ENCODE measurements at regions not wholly inside any gene's neighbourhood (a gene's known extent, or its start where the extent isn't known, plus 50 kb on each side); places are given as distances from the start of the nearest gene placed in this dataset.

GRCh38 chr12:24617471-24617870 lies 331.4 kb downstream of the BCAT1 start:
- DNase-seq (no peak), ATAC-seq (ENCODE audit: insufficient read depth, low FRiP score) (no peak)
- Histone ChIP-seq H3K9ac (ENCODE audit: insufficient read depth in 1 of 2, low read length in 2 of 2) (peak overlapping the region in 1 of 2 donors; percentile 3), H3K4me1 (ENCODE audit: control insufficient read depth in 5 of 5, insufficient read depth in 5 of 5, low read length in 5 of 5) (no peaks in the 10 kb centered on the region), H3K36me3 (ENCODE audit: control insufficient read depth in 4 of 4, insufficient read depth in 4 of 4, low read length in 4 of 4) (no peaks in the 10 kb centered on the region), H3K4me3 (no peak overlapping the region), H3K9me3 (ENCODE audit: control insufficient read depth in 4 of 4, insufficient read depth in 3 of 4, low read length in 3 of 4) (peaks cover 0 to 2% (median 0%) of the 10 kb centered on the region in 4 donors), H3K27ac (ENCODE audit: low read depth in 1 of 2, low read length in 1 of 2) (no peak overlapping the region), H3K27me3 (ENCODE audit: control insufficient read depth in 3 of 3, insufficient read depth in 3 of 3, low read length in 2 of 3) (no peaks in the 10 kb centered on the region)
- no peak for TF ChIP-seq CTCF (IDR thresholded peaks at IDR 0.05; ENCODE audit: control extremely low read depth, extremely low read depth)
- WGBS, 2 donors = 68 to 74% methylated on average over 5 of the region's 5 CpGs

- 84 to 99% methylated on average over 3 of the region's 3 CpGs for WGBS, 2 donors
- Histone ChIP-seq H3K9me3 (ENCODE audit: control insufficient read depth in 4 of 4, insufficient read depth in 3 of 4, low read length in 3 of 4) (peaks cover 0 to 3% (median 0%) of the 10 kb centered on the region in 4 donors), H3K36me3 (ENCODE audit: control insufficient read depth in 4 of 4, insufficient read depth in 4 of 4, low read length in 4 of 4) (no peaks in the 10 kb centered on the region), H3K4me3 (no peak overlapping the region), H3K9ac (ENCODE audit: insufficient read depth in 1 of 2, low read length in 2 of 2) (peak overlapping the region in 1 of 2 donors; percentile 13), H3K4me1 (ENCODE audit: control insufficient read depth in 5 of 5, insufficient read depth in 5 of 5, low read length in 5 of 5) (no peaks in the 10 kb centered on the region), H3K27me3 (ENCODE audit: control insufficient read depth in 3 of 3, insufficient read depth in 3 of 3, low read length in 2 of 3) (no peaks in the 10 kb centered on the region), H3K27ac (ENCODE audit: low read depth in 1 of 2, low read length in 1 of 2) (no peak overlapping the region)
- TF ChIP-seq CTCF (IDR thresholded peaks at IDR 0.05; ENCODE audit: control extremely low read depth, extremely low read depth) = no peak
- no peak for DNase-seq
- ATAC-seq (ENCODE audit: insufficient read depth, low FRiP score) = no peak
Measured at GRCh38 chr12:24615967-24616411, 332.9 kb downstream of the BCAT1 start.

GRCh38 chr12:24608637-24609285 lies 340.1 kb downstream of the BCAT1 start:
- TF ChIP-seq CTCF (IDR thresholded peaks at IDR 0.05; ENCODE audit: control extremely low read depth, extremely low read depth) = no peak
- 22 to 33% methylated on average over 3 of the region's 3 CpGs for WGBS, 2 donors

More at GRCh38 chr12:24608637-24609285, 340.1 kb downstream of the BCAT1 start:
- Histone ChIP-seq H3K4me3 (no peak overlapping the region), H3K36me3 (ENCODE audit: control insufficient read depth in 4 of 4, insufficient read depth in 4 of 4, low read length in 4 of 4) (no peaks in the 10 kb centered on the region), H3K4me1 (ENCODE audit: control insufficient read depth in 5 of 5, insufficient read depth in 5 of 5, low read length in 5 of 5) (peaks cover 0 to 6% (median 0%) of the 10 kb centered on the region in 5 donors), H3K9me3 (ENCODE audit: control insufficient read depth in 4 of 4, insufficient read depth in 3 of 4, low read length in 3 of 4) (peaks cover 0 to 5% (median 2%) of the 10 kb centered on the region in 4 donors), H3K27me3 (ENCODE audit: control insufficient read depth in 3 of 3, insufficient read depth in 3 of 3, low read length in 2 of 3) (no peaks in the 10 kb centered on the region), H3K9ac (ENCODE audit: insufficient read depth in 1 of 2, low read length in 2 of 2) (no peak overlapping the region), H3K27ac (ENCODE audit: low read depth in 1 of 2, low read length in 1 of 2) (no peak overlapping the region)
- DNase-seq = peak in 2 of 3 donors; percentile 67 to 81
- no peak for ATAC-seq (ENCODE audit: insufficient read depth, low FRiP score)
